ENCODE measurements at regions not wholly inside any gene's neighbourhood (a gene's known extent, or its start where the extent isn't known, plus 50 kb on each side); places are given as distances from the start of the nearest gene placed in this dataset.
A peak's percentile ranks its signal among the peaks of the same experiment; 100 is the strongest.
"Not testable (repeated sequence)": the region's sequence is repeated elsewhere in the genome, so short reads cannot be mapped to it uniquely, and the experiment has no call there.

DNA sequence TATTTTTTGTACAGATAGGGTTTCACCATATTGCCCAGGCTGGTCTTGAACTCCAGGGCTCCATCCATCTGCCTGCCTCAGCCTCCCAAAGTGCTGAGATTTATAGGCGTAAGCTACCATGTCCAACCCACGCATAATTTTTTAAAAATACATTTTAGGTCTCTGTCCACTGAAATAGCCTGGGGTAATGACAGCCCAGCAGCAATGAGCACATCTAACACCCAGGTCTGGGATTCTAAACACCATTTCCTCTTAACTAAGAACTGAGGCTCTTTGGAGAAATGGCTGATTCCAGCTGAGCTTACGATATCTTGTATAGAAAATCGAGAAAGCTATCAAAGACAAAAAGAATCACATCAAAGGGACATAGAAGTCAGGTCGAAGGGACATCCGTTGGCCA lies 245.3 kb downstream of the PARN start:
- Histone ChIP-seq H2BK120ac (ENCODE audit: low read depth, low read length) (no peak overlapping the region), H3K56ac (ENCODE audit: low read length) (no peak overlapping the region), H3K4ac (ENCODE audit: low read depth, low read length) (no peak overlapping the region), H3K36me3 (ENCODE audit: control insufficient read depth, insufficient read depth, low read length) (no peaks in the 10 kb centered on the region), H4K8ac (ENCODE audit: low read depth, low read length) (no peak overlapping the region), H2AK5ac (ENCODE audit: low read length) (no peak overlapping the region), H3K79me2 (ENCODE audit: control insufficient read depth, insufficient read depth, low read length) (no peaks in the 10 kb centered on the region), H2BK5ac (ENCODE audit: low read length) (no peak overlapping the region), H3K23ac (ENCODE audit: low read length) (no peak overlapping the region), H3K27me3 (ENCODE audit: insufficient read depth, low read length, poor library complexity) (no peaks in the 10 kb centered on the region), H4K5ac (ENCODE audit: low read length) (no peak overlapping the region), H3K4me2 (ENCODE audit: low read length) (no peak overlapping the region), H3K27ac (ENCODE audit: low read depth, low read length) (no peak overlapping the region), H3K18ac (ENCODE audit: low read length) (no peak overlapping the region), H2BK15ac (replicated peaks; ENCODE audit: low read depth) (no peak overlapping the region), H3K4me3 (ENCODE audit: low read length) (no peak overlapping the region), H3K4me1 (ENCODE audit: control insufficient read depth, low read depth, low read length) (no peaks in the 10 kb centered on the region), H3K79me1 (ENCODE audit: low read length) (no peaks in the 10 kb centered on the region), H3K9ac (ENCODE audit: low read length) (no peak overlapping the region)
- DNase-seq = no peak
- no CpG with 5 or more reads among the region's 6 CpGs for WGBS (ENCODE audit: extremely low coverage, insufficient coverage, low lambda C conversion rate)

DNA sequence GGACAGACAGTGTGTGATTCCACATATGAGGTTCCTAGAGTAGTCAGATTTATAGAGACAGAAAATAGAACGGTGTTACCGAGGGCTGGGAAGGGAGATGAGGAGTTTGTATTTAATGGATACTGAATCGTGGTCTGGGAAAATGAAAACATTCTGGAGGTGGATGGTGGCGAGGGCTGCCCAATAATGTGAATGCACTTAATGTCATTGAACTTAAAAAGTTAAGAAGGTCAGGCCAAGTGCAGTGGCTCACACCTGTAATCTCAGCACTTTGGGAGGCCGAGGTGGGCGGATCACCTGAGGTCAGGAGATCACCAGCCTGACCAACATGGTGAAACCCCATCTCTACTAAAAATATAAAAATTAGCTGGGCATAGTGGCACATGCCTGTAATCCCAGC lies 246.2 kb downstream of the PARN start:
- H2BK120ac ChIP-seq (ENCODE audit: low read depth, low read length); H3K23ac ChIP-seq (ENCODE audit: low read length); H2BK5ac ChIP-seq (ENCODE audit: low read length); H4K5ac ChIP-seq (ENCODE audit: low read length); H3K18ac ChIP-seq (ENCODE audit: low read length); H4K8ac ChIP-seq (ENCODE audit: low read depth, low read length); H3K79me1 ChIP-seq (ENCODE audit: low read length); H3K4ac ChIP-seq (ENCODE audit: low read depth, low read length); H3K4me3 ChIP-seq (ENCODE audit: low read length); H2BK15ac ChIP-seq (replicated peaks; ENCODE audit: low read depth); H3K79me2 ChIP-seq (ENCODE audit: control insufficient read depth, insufficient read depth, low read length); DNase-seq; H3K36me3 ChIP-seq (ENCODE audit: control insufficient read depth, insufficient read depth, low read length); H3K27ac ChIP-seq (ENCODE audit: low read depth, low read length); H3K27me3 ChIP-seq (ENCODE audit: insufficient read depth, low read length, poor library complexity); H3K56ac ChIP-seq (ENCODE audit: low read length); H2AK5ac ChIP-seq (ENCODE audit: low read length); H3K4me1 ChIP-seq (ENCODE audit: control insufficient read depth, low read depth, low read length); H3K9ac ChIP-seq (ENCODE audit: low read length); H3K4me2 ChIP-seq (ENCODE audit: low read length): not testable (repeated sequence)
- WGBS (ENCODE audit: extremely low coverage, insufficient coverage, low lambda C conversion rate) = no CpG with 5 or more reads among the region's 6 CpGs

DNA sequence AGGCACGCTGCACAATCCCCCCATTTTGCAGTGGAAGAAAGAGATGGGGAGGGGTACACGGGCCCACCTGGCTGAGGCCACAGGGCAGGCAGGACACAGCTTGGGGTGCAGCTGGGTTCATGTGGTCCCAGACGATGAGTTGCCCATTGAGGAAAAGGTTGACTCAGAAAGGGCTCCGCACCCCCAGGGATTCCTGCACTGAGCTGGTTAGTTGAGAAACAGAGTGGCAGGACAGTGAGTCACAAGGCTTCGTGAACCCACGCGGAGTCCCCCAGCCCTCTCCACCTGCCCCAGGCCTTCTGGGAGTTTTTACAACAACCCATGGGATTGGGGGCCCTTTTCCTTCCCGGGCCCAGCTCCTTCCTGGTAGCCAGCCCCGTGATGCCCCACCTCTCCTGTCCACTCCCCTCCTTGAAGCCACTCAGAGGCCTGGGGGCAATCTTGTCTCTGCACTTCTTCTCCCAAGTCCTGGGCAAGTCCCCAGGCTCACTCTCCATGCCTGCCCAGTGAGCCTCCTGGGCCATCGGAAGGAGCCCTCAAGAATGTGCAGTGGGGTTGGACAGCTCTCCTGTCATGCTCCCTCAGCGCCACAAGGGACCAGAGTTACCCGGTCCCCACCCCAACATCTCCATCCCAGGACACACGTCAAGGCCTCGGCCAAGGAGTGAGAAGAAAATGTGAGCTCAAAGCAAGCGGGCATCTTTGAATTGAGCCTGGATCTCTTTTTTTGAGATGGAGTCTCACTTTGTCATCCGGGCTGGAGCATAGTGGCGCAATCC lies 251.2 kb downstream of the PARN start:
- Histone ChIP-seq H2BK120ac (ENCODE audit: low read depth, low read length) (no peak overlapping the region), H3K4me3 (ENCODE audit: low read length) (no peak overlapping the region), H3K4me2 (ENCODE audit: low read length) (no peak overlapping the region), H3K79me1 (ENCODE audit: low read length) (no peaks in the 10 kb centered on the region), H4K5ac (ENCODE audit: low read length) (no peak overlapping the region), H3K56ac (ENCODE audit: low read length) (no peak overlapping the region), H2AK5ac (ENCODE audit: low read length) (no peak overlapping the region), H3K27me3 (ENCODE audit: insufficient read depth, low read length, poor library complexity) (no peaks in the 10 kb centered on the region), H3K23ac (ENCODE audit: low read length) (no peak overlapping the region), H3K18ac (ENCODE audit: low read length) (no peak overlapping the region), H3K79me2 (ENCODE audit: control insufficient read depth, insufficient read depth, low read length) (no peaks in the 10 kb centered on the region), H3K27ac (ENCODE audit: low read depth, low read length) (no peak overlapping the region), H3K36me3 (ENCODE audit: control insufficient read depth, insufficient read depth, low read length) (no peaks in the 10 kb centered on the region), H4K8ac (ENCODE audit: low read depth, low read length) (no peak overlapping the region), H2BK5ac (ENCODE audit: low read length) (no peak overlapping the region), H3K9ac (ENCODE audit: low read length) (no peak overlapping the region), H2BK15ac (replicated peaks; ENCODE audit: low read depth) (no peak overlapping the region), H3K4me1 (ENCODE audit: control insufficient read depth, low read depth, low read length) (no peaks in the 10 kb centered on the region), H3K4ac (ENCODE audit: low read depth, low read length) (no peak overlapping the region)
- no peak for DNase-seq
- WGBS (ENCODE audit: extremely low coverage, insufficient coverage, low lambda C conversion rate) = no CpG with 5 or more reads among the region's 17 CpGs

DNA sequence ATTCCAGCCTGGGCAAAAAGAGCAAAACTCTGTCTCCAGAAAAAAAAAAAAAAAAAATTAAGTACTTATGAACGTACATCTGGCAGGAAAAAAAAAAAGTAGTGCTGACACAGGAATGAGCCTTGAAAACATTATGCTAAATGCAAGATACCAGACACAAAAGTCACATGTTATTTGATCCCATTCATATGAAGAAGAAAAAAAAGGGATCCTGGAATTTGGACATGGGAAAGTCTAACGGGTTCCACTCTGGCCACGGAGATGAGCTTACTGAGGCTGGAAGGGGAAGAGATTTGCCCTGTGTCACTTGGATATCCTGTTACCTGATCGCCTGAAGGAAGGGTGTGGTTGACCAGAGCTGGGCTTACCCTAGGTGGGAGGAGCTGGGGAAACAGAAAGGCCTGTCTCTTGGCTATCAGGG lies 251.9 kb downstream of the PARN start:
- no peaks in the 10 kb centered on the region for H3K79me1 ChIP-seq (ENCODE audit: low read length)
- no peak overlapping the region for H3K23ac ChIP-seq (ENCODE audit: low read length)
- H2BK120ac ChIP-seq (ENCODE audit: low read depth, low read length) = no peak overlapping the region
- H3K9ac ChIP-seq (ENCODE audit: low read length) = no peak overlapping the region
- no peak overlapping the region for H3K4me2 ChIP-seq (ENCODE audit: low read length)
- H4K5ac ChIP-seq (ENCODE audit: low read length) = no peak overlapping the region
- H3K36me3 ChIP-seq (ENCODE audit: control insufficient read depth, insufficient read depth, low read length) = no peaks in the 10 kb centered on the region
- no peak overlapping the region for H2AK5ac ChIP-seq (ENCODE audit: low read length)
- DNase-seq = peak; percentile 34
- no peak overlapping the region for H3K18ac ChIP-seq (ENCODE audit: low read length)
- H3K4me1 ChIP-seq (ENCODE audit: control insufficient read depth, low read depth, low read length) = no peaks in the 10 kb centered on the region
- no peaks in the 10 kb centered on the region for H3K27me3 ChIP-seq (ENCODE audit: insufficient read depth, low read length, poor library complexity)
- no peak overlapping the region for H2BK15ac ChIP-seq (replicated peaks; ENCODE audit: low read depth)
- no peaks in the 10 kb centered on the region for H3K79me2 ChIP-seq (ENCODE audit: control insufficient read depth, insufficient read depth, low read length)
- no peak overlapping the region for H4K8ac ChIP-seq (ENCODE audit: low read depth, low read length)
- H3K27ac ChIP-seq (ENCODE audit: low read depth, low read length) = no peak overlapping the region
- H2BK5ac ChIP-seq (ENCODE audit: low read length) = no peak overlapping the region
- no peak overlapping the region for H3K4me3 ChIP-seq (ENCODE audit: low read length)
- H3K4ac ChIP-seq (ENCODE audit: low read depth, low read length) = no peak overlapping the region
- no CpG with 5 or more reads among the region's 4 CpGs for WGBS (ENCODE audit: extremely low coverage, insufficient coverage, low lambda C conversion rate)
- H3K56ac ChIP-seq (ENCODE audit: low read length) = no peak overlapping the region

- WGBS (ENCODE audit: extremely low coverage, insufficient coverage, low lambda C conversion rate) = no CpG with 5 or more reads among the region's 1 CpG
These were observed 252.7 kb downstream of the PARN start for GRCh38 chr16:14377326-14377725.

GRCh38 chr16:14375132-14375491 lies 254.9 kb downstream of the PARN start:
- H4K8ac ChIP-seq (ENCODE audit: low read depth, low read length) = no peak overlapping the region

More at GRCh38 chr16:14377326-14377725, 252.7 kb downstream of the PARN start:
- Histone ChIP-seq H2AK5ac (ENCODE audit: low read length) (no peak overlapping the region), H3K79me1 (ENCODE audit: low read length) (no peaks in the 10 kb centered on the region), H4K8ac (ENCODE audit: low read depth, low read length) (no peak overlapping the region), H2BK5ac (ENCODE audit: low read length) (no peak overlapping the region), H2BK120ac (ENCODE audit: low read depth, low read length) (no peak overlapping the region), H3K23ac (ENCODE audit: low read length) (no peak overlapping the region), H3K4me3 (ENCODE audit: low read length) (no peak overlapping the region), H3K18ac (ENCODE audit: low read length) (no peak overlapping the region), H3K4me2 (ENCODE audit: low read length) (no peak overlapping the region), H3K27me3 (ENCODE audit: insufficient read depth, low read length, poor library complexity) (no peaks in the 10 kb centered on the region), H3K4me1 (ENCODE audit: control insufficient read depth, low read depth, low read length) (no peaks in the 10 kb centered on the region), H4K5ac (ENCODE audit: low read length) (no peak overlapping the region), H3K27ac (ENCODE audit: low read depth, low read length) (no peak overlapping the region), H3K4ac (ENCODE audit: low read depth, low read length) (no peak overlapping the region), H3K36me3 (ENCODE audit: control insufficient read depth, insufficient read depth, low read length) (no peaks in the 10 kb centered on the region), H3K79me2 (ENCODE audit: control insufficient read depth, insufficient read depth, low read length) (no peaks in the 10 kb centered on the region), H2BK15ac (replicated peaks; ENCODE audit: low read depth) (no peak overlapping the region), H3K56ac (ENCODE audit: low read length) (no peak overlapping the region), H3K9ac (ENCODE audit: low read length) (no peak overlapping the region)
- no peak for DNase-seq

More at GRCh38 chr16:14375132-14375491, 254.9 kb downstream of the PARN start:
- no peak overlapping the region for H3K27ac ChIP-seq (ENCODE audit: low read depth, low read length)
- H3K4me1 ChIP-seq (ENCODE audit: control insufficient read depth, low read depth, low read length) = no peaks in the 10 kb centered on the region
- H2BK15ac ChIP-seq (replicated peaks; ENCODE audit: low read depth) = no peak overlapping the region
- H3K23ac ChIP-seq (ENCODE audit: low read length) = no peak overlapping the region
- H4K5ac ChIP-seq (ENCODE audit: low read length) = no peak overlapping the region
- H2AK5ac ChIP-seq (ENCODE audit: low read length) = no peak overlapping the region
- H3K4me3 ChIP-seq (ENCODE audit: low read length) = no peak overlapping the region
- H3K4ac ChIP-seq (ENCODE audit: low read depth, low read length) = no peak overlapping the region
- no peaks in the 10 kb centered on the region for H3K79me1 ChIP-seq (ENCODE audit: low read length)
- WGBS (ENCODE audit: extremely low coverage, insufficient coverage, low lambda C conversion rate) = no CpG with 5 or more reads among the region's 8 CpGs
- no peak overlapping the region for H2BK5ac ChIP-seq (ENCODE audit: low read length)
- DNase-seq = no peak
- H3K79me2 ChIP-seq (ENCODE audit: control insufficient read depth, insufficient read depth, low read length) = no peaks in the 10 kb centered on the region
- no peak overlapping the region for H3K4me2 ChIP-seq (ENCODE audit: low read length)
- no peak overlapping the region for H3K9ac ChIP-seq (ENCODE audit: low read length)
- H3K36me3 ChIP-seq (ENCODE audit: control insufficient read depth, insufficient read depth, low read length) = no peaks in the 10 kb centered on the region
- H3K27me3 ChIP-seq (ENCODE audit: insufficient read depth, low read length, poor library complexity) = no peaks in the 10 kb centered on the region
- no peak overlapping the region for H3K18ac ChIP-seq (ENCODE audit: low read length)
- no peak overlapping the region for H3K56ac ChIP-seq (ENCODE audit: low read length)
- H2BK120ac ChIP-seq (ENCODE audit: low read depth, low read length) = no peak overlapping the region
